GM12891 (cell line): ENCODE measurements at regions not wholly inside any gene's neighbourhood (a gene's known extent, or its start where the extent isn't known, plus 50 kb on each side); places are given as distances from the start of the nearest gene placed in this dataset.
A peak's percentile ranks its signal among the peaks of the same experiment; 100 is the strongest.

Experiments used
- DNase-seq: peaks from one replicate; pipeline ENCODE4 v3.0.0; 2011; ENCODE audit warnings: low spot score; ENCODE audit not compliant: insufficient read length
- FAIRE-seq: peaks from 2 replicates; lab custom pipeline; 2011; peaks lifted over from hg19 to GRCh38; lab: Jason Lieb, UNC
- PAX5 ChIP-seq: IDR thresholded peaks from 2 replicates; pipeline ENCODE4 v1.6.1; 2011; ENCODE audit warnings: low read length, moderate library complexity, mild to moderate bottlenecking; ENCODE audit not compliant: insufficient read depth, severe bottlenecking
- POLR2A ChIP-seq: IDR thresholded peaks from 2 replicates; pipeline ENCODE4 v1.6.1; 2011; ENCODE audit warnings: low read depth, low read length, control low read depth
- POLR2AphosphoS5 ChIP-seq: IDR thresholded peaks from 2 replicates; pipeline ENCODE4 v1.6.1; 2011; ENCODE audit warnings: low read depth, low read length, control low read depth
- POU2F2 ChIP-seq: IDR thresholded peaks from 2 replicates; pipeline ENCODE4 v1.6.1; 2011; ENCODE audit warnings: low read depth, mild to moderate bottlenecking, control low read depth, low read length, moderate library complexity
- SPI1 ChIP-seq: IDR thresholded peaks from 2 replicates; pipeline ENCODE4 v1.6.1; 2011; ENCODE audit warnings: low read depth, low read length, control low read depth
- TAF1 ChIP-seq: IDR thresholded peaks from 2 replicates; pipeline ENCODE4 v1.6.1; 2011; ENCODE audit warnings: low read depth, low read length, control low read depth

DNA sequence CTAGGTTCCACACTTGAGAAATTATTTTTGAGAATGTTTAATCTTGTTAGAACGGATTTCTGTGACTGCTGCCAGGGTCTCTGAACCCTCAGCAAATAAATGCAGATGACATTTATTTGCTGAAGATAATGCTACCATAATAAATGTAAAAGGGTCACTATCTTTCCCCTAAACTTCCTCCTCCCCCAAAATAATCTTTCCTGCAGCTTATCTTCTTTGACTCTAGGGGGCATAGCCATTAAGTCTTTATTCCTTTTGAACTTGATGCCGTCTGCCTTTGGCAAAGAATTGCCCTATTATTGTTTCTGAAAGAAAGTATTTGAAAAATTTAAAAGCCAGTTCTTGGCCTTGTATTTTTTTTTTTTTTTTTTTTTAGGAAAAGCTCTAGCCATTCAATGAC is 63.6 kb upstream of the ACSL3 start:
- no peak for TF ChIP-seq POU2F2
- no peak for TF ChIP-seq POLR2AphosphoS5
- no peak for TF ChIP-seq SPI1
- no peak for TF ChIP-seq PAX5
- TF ChIP-seq TAF1: no peak
- no peak for TF ChIP-seq POLR2A
- no peak for DNase-seq
- no peak for FAIRE-seq

DNA sequence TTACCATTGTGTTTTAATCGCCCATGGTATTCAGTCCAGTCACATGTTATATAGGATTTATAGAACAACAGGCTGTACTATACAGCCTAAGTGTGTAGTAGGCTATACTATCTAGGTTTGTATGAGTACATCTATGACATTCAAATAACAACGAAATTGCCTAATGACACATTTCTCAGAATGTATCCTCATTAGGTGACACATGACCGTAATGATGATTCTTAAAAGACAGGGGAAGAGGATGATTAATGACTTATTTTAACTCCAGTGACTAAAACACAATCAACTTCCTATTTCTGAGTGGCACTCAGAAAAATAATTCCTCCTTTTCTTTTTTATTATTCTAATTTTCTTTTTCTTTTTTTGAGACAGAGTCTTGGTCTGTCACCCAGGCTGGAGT is 63.0 kb upstream of the ACSL3 start:
- FAIRE-seq (no peak), DNase-seq (no peak)

GRCh38 chr2:222798528-222798927 is 62.3 kb upstream of the ACSL3 start:
- FAIRE-seq (no peak), DNase-seq (no peak)
- TF ChIP-seq SPI1 (no peak), PAX5 (no peak), POLR2A (no peak), POU2F2 (no peak), POLR2AphosphoS5 (no peak), TAF1 (no peak)

More for the DNA sequence above, 63.0 kb upstream of the ACSL3 start:
- no peak for TF ChIP-seq TAF1
- no peak for TF ChIP-seq POLR2A
- TF ChIP-seq POLR2AphosphoS5: no peak
- no peak for TF ChIP-seq PAX5
- TF ChIP-seq SPI1: no peak
- no peak for TF ChIP-seq POU2F2

DNA sequence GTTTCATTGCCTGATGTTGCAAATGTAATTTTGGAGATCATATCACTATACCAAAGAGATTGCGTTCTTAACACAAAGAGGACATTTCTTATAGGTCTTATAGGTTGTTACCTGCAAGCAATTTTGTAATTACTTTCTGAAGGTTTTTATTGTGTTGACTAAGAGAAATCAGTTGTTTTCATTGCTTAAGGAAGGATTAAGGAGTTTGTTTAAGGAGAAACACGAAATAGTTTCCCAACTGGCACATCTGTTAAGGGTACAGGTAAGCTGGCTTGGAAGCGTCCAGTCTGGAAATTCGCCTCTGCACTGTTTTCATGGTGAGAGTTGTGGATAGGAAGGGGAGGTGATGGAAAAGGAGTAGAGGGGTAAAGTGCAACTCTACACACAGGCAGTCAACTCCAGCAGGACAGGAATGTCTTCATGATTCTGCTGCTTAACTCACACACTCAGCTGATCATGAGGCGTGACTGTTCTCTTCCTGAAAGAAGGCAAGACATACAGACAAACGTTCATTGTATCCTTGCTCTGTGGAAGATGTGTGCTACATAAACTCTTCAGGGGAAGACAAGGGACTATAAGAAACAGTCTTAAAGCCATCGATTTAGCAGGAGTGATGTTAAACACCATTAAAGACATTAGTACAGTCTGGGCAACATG is 61.4 kb upstream of the ACSL3 start:
- no peak for TF ChIP-seq TAF1
- no peak for TF ChIP-seq PAX5
- TF ChIP-seq SPI1: no peak
- TF ChIP-seq POLR2AphosphoS5: no peak
- TF ChIP-seq POU2F2: no peak
- no peak for TF ChIP-seq POLR2A
- no peak for FAIRE-seq
- DNase-seq: no peak

GRCh38 chr2:222802514-222803196 is 58.2 kb upstream of the ACSL3 start:
- TF ChIP-seq POLR2AphosphoS5 (no peak), SPI1 (no peak)
- FAIRE-seq: no peak
- DNase-seq: no peak

GRCh38 chr2:222804351-222804750 is 56.5 kb upstream of the ACSL3 start:
- DNase-seq (no peak), FAIRE-seq (peak; percentile 33)
- no peak for TF ChIP-seq POLR2A
- TF ChIP-seq SPI1: no peak
- no peak for TF ChIP-seq POU2F2

- TF ChIP-seq POLR2A (no peak), SPI1 (no peak), POU2F2 (no peak), PAX5 (no peak), TAF1 (no peak), POLR2AphosphoS5 (no peak)
- no peak for FAIRE-seq
- DNase-seq: no peak
Observed at GRCh38 chr2:222805591-222806304, 55.1 kb upstream of the ACSL3 start.

- TF ChIP-seq PAX5: no peak
- TF ChIP-seq POLR2AphosphoS5: no peak
- TF ChIP-seq SPI1: no peak
- TF ChIP-seq POLR2A: no peak
- TF ChIP-seq TAF1: no peak
- TF ChIP-seq POU2F2: no peak
- DNase-seq (no peak), FAIRE-seq (peak; percentile 59)
Observed at GRCh38 chr2:222806526-222807137, 54.2 kb upstream of the ACSL3 start.

GRCh38 chr2:222807431-222807830 is 53.4 kb upstream of the ACSL3 start:
- TF ChIP-seq POU2F2 (no peak), POLR2A (no peak)
- FAIRE-seq (no peak), DNase-seq (no peak)

DNA sequence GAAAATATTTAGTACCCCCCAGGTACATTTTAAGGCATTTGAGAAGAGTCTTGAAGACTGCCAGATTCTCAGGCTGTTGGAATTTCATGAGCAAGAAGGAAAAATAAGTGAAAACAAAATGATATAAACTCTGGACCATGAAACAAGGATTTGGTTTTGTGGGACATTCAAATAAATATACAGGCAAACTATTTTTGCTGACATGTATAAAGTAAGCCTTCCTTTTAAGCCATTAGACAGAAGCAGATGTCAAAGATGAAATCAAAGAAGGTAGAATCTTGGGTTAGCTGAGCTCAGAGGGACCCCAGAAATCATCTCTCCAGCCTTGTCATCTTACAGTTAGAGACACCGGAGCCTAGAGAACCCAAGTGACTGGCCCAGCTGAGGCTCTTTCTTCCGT is 51.3 kb upstream of the ACSL3 start:
- FAIRE-seq: no peak
- no peak for DNase-seq
- TF ChIP-seq SPI1: no peak
